ENCODE measurements at regions not wholly inside any gene's neighbourhood (a gene's known extent, or its start where the extent isn't known, plus 50 kb on each side); places are given as distances from the start of the nearest gene placed in this dataset.

DNA sequence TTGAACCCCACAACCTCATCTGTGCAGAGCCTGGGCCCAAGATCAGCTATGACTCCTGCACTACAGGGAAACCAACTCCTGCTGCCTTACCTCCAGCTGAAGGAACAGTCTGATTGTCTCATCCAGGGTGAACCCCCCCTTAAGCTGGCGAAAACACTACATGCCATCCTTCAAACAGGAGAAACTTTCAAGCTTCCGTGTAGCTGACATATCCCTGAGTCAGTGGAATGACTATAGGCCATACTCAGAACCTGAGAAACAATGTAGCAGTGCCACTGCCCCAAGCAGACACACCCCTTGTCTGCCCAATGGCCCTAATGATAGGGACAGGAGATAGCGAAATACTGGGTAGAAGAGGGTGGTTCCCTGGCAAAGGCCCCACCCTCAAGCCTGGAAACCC lies 213.6 kb upstream of the PGRMC2 start:
- DNase-seq (ENCODE audit: low read depth in 2 of 2, low spot score in 1 of 2), result no peak

DNA sequence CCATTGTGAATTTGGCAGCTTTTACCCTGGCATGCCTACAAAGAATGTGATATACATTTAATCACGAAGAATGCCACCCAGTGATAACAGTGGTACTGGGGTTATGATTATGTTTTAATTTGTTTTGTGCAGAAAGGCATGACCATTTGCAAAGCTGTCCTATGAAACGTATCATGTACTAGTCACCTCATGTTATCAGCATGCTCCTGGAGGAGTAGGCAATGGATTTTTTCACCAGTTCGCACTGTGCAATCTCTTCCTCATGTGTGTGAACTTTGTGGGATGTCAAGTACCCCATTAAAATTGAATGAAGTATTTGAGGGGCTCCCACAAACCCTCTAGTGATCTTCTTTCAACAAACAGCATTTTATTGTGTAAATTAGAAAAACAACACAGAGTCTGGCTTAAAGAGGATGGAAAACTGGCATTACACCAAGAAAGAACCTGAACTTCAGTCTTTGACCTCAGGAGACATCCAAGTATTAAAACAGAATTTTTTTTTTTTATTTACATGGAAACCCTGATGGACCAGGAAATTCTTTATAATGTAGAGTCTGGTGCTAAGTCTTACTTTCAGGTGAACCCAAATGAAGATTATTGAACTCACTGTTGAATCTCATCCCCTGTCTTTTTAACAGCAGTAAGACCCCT lies 200.6 kb upstream of the PGRMC2 start:
- no peak for DNase-seq (ENCODE audit: low read depth in 2 of 2, low spot score in 1 of 2)

DNA sequence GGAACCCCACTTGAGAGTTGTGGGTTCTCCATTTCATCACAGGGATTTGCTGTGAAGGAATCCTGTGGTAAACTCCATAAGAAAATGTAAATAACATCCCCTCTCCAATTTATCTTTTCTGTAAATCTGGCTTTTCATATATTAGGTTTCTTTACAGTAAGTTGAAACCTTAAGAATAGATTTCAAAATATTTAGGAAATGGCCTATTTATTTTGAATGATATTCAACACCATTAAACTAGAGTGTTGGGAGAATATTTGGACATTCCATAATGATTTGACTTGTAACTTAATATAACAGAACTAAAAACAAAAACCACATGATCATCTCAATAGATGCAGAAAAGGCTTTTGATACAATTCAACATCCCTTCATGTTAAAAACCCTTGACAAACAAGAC lies 197.3 kb upstream of the PGRMC2 start:
- DNase-seq (ENCODE audit: low read depth in 2 of 2, low spot score in 1 of 2), result no peak

DNA sequence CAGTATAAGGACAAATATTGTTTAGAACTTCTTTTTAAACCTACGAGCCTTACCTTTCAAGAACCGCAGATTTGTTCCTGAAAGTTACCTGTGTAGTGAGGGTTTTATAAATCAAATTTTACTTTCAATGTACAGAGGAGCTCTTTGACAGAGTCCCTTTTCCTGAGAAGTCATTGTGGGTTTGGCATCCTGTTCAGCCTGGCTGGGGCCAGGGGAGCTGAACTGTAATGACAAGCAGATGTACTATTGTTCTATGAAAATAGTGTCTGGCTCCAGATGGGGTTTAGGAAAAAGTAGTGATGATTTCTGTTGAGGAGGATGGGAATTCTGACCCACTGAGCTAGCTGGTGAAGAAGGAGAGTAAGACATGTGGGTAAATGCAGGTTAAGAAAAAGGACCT lies 196.2 kb upstream of the PGRMC2 start:
- DNase-seq (ENCODE audit: low read depth in 2 of 2, low spot score in 1 of 2), result no peak

DNA sequence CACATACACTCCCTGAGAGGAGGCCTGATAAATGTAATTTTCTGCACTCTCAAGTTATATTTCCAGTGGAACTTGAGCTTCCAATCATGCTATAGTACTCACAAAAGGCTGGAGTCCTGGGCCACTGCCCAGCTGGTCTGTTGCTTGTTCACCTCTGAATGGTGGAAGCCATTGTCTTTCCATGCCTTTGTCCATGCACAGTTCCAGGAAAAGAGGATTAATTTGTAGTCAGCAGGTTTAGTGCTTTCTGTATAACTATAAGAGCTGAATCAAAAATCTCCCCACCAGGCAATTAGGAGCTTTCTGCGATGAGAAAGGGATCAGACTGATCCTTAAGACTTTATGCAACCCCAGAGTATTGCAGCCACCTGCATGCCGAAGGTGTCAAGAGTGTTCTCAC lies 195.4 kb upstream of the PGRMC2 start:
- DNase-seq (ENCODE audit: low read depth in 2 of 2, low spot score in 1 of 2), result no peak

DNA sequence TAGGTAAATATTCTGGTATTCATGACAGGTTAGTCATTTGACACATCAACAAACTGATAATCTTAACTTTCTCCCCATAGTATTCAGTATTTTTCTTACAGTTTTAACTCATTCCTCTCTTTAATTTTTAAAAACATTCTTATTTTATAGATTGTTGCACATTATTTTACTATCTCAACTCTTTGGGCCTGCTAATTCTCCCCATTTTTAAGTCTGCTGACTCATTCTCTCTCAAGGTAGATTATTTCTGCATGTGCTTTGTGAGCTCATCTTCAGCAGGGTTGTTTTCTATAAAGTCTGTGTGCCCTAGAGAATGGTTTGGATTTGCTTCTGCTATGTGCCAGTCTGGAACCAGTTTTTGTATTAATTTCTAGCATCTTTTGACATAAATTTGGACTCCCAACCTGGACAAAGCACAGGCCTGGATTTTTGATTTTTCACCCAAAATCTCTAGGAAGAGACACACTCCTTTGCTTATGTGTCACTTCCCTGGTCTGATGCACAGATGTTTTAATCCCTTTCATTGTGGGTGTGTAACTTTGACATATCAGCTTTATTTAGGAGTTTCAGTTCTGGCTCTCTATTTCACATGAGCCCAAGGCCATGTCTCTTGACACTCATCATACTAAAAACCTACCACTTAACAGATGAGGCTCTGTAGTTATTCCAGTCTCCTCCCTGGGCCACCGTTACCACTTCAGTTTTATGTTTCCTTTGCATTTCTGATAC lies 194.3 kb upstream of the PGRMC2 start:
- no peak for DNase-seq (ENCODE audit: low read depth in 2 of 2, low spot score in 1 of 2)

DNA sequence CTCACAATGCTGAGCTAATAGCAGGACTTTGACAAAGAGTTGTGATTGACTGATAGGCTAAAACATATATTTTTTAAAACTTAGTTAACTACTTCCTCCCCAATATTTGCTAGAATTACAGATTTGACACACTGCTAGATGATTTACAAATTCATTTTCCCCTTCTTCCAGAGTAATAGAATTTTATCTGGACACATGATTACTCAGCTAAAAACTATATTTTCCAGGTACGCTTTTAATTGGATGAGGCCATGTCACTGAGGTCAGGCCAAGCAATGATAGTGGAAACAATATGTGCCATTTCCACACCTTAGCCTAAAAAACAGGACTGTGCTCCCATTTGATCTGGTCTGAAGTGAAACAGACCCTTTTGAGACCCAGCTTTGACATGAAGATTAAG lies 193.3 kb upstream of the PGRMC2 start:
- no peak for DNase-seq (ENCODE audit: low read depth in 2 of 2, low spot score in 1 of 2)

DNA sequence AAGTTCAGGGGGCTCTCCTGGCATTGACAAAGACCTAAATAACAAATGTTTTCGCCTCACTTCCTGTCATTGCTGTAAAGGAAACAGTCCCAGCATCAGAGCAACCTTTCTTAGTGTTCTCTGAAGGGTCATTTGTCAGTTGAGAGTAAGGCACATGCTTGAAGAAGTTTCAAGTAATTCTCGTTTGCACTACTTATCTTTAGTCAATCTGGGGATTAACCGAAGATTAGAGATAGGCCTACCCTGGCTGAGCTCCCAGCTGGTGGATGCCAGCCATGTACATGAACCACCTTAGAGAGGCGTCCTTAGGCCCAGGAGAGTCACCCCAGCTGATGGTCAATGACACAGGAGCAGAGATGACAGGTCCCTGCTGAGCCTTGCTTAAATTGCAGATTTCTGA lies 189.9 kb upstream of the PGRMC2 start:
- DNase-seq (ENCODE audit: low read depth in 2 of 2, low spot score in 1 of 2), result no peak

DNA sequence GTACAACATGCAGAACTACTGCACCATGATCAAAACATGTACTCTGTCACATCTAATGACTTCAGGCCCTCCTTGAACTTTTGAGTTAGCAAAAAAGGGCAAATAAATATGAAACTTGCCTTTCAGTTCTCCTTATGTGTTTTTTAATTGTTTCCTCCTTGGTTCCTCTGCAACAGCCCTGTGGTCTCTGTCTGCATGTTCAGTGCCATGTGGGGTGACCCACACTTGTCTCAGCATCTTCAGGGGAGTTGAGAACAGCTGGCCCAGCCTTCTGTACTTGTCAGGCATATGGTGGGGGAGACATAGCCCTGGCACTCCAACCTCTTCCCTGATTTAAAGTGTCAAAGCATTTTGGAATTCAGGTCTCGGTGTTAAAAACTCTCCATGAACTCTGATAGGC lies 188.0 kb upstream of the PGRMC2 start:
- DNase-seq (ENCODE audit: low read depth in 2 of 2, low spot score in 1 of 2), result no peak

DNA sequence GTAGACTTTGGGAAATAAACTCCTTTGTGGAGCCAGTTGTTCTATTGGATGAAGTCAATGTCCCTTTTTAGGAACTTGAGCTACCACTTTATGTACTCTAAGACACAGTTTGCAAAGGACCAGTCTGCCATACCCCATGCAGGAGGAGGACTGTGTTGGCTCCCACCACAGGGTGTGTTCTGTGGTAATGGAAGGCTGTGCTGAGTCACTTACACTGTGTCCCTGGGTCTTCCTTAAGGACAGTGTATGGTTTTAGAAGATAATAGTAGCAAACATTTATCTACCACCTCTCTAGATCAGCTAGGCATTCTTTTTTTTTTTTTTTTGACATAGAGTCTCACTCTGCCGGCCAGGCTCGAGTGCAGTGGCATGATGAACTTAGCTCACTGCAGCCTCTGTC lies 184.0 kb upstream of the PGRMC2 start:
- no peak for DNase-seq (ENCODE audit: low read depth in 2 of 2, low spot score in 1 of 2)

DNA sequence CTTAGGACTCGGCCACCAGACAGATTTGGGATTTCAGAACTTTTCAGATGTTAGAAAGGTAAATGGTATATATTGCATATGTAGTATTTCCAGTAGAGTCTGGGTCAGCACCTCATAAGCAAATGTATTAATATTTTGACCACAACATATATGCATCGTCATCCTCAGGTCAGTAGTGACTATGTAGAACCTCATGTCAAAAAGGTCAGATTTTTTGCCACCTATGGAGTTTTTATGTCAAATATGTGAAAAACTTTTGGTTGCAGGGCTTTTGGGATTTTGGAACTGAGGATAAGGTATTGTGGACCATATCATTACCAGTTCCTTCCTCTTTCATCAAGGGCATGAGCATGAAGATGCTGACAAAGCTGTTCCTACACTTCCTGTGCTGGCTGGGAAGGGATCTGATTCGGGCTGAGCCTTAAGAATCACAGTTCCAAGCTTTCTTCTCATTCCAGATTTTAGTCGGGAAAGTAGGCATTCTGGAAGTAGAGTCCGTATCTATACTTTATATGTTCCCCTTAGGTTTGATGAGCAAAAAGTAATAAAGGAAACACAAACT lies 183.0 kb upstream of the PGRMC2 start:
- DNase-seq (ENCODE audit: low read depth in 2 of 2, low spot score in 1 of 2), result no peak

DNA sequence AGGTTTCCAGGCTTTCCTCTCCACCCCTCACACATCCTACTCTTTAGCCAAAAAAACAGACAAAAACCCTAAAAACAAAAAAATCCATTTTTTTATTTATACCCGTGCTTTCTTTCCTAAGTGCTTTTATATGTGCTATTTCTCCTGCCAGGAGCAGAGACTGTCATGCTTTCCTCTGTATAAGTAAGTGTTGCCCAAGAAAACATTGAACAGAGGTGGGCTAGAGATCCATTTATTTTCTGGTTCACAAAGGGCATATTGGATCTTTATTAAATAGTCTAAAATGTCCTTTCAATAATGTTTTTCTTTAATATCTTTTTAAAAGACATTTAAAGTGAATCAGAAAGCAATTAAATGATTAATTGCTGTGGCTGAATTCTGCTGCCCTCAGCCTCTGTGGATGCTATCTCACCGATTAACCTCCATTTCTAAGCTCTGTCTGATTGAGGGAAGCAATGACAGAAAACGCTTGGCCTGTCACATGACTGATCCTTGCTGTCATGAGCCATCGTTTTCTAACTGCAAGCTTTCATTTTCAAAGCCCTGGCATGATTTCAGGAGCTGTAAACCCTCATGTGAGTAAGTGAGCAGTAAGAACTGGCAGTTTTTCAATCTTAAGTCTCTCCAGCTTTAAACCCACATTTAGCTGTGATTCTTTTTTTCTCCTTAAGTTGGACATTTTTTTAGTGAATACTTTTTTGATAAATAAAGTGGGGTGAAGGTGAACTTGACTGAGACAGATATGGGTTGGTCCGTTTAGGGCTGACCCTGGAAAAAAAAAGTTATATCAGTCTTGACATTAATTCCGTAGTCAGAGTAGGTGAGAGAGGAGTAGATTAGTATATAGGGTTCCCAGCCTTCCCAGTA lies 180.7 kb upstream of the PGRMC2 start:
- DNase-seq (ENCODE audit: low read depth in 2 of 2, low spot score in 1 of 2), result no peak

DNA sequence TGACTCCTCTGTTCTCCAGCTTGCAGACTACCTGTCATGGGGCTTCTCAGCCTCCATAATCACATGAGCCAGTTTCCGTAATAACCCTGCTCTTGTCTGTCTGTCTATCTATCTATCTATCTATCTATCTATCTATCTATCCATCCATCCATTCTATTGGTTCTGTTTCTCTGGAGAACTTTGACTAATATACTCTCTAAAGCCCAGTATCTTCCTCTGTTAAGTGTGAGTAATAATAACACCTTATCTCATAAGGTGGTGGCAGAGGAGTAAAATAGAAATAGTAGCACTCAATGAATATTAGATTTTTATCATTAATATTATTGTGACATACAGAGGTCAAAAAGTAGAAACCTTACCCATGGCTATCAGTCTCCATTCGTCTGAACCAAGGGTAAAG lies 177.9 kb upstream of the PGRMC2 start:
- DNase-seq (ENCODE audit: low read depth in 2 of 2, low spot score in 1 of 2), result no peak

DNA sequence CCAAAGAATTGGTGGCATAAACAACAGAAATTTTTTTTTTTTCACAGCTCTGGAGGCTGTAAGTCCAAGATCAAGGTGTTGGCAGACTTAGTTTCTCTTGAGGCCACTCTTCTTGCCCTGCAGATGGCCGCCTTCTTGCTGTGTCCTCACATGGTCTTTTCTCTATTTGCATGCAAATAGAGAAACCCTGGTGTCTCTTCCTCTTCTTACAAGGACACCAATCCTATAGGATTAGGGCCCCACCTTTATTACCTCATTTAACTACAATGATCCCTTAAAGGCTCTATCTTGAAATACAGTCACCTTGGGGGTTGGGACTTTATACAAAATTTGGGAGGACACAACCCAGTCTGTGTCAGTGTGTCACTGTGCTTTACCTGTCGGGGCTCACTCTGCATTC lies 175.4 kb upstream of the PGRMC2 start:
- no peak for DNase-seq (ENCODE audit: low read depth in 2 of 2, low spot score in 1 of 2)

DNA sequence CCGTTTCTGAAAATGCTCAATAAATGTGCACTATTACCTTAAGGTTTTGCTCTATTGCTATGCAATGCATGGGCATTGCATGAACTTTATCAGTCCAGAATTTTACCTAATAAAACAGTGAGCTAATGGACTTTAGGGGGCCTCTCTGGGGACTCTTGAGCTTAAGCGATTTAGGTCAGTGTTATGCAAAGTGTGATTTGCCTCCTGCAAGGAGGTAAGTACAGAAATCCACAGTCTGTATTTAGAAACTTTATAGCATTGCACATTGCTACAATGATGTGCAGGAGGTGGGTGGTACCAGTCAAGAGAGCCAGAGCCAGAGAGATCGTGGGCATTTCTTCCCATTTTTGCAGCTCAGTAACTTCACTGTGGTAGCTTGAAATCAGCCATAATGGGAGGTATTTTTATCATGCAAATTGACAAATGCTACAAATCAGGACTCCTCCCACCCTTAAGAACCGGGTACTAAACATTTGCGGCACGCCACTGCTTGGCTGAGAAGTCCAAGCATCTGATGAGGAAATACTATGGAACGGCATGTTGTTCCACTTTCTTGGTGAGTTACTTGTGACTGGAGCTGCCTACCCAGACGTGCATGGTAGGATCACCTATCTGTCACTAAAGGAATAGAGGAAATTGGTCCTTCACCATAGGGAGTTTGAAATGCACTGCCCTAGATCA lies 174.6 kb upstream of the PGRMC2 start:
- DNase-seq (ENCODE audit: low read depth in 2 of 2, low spot score in 1 of 2), result no peak

DNA sequence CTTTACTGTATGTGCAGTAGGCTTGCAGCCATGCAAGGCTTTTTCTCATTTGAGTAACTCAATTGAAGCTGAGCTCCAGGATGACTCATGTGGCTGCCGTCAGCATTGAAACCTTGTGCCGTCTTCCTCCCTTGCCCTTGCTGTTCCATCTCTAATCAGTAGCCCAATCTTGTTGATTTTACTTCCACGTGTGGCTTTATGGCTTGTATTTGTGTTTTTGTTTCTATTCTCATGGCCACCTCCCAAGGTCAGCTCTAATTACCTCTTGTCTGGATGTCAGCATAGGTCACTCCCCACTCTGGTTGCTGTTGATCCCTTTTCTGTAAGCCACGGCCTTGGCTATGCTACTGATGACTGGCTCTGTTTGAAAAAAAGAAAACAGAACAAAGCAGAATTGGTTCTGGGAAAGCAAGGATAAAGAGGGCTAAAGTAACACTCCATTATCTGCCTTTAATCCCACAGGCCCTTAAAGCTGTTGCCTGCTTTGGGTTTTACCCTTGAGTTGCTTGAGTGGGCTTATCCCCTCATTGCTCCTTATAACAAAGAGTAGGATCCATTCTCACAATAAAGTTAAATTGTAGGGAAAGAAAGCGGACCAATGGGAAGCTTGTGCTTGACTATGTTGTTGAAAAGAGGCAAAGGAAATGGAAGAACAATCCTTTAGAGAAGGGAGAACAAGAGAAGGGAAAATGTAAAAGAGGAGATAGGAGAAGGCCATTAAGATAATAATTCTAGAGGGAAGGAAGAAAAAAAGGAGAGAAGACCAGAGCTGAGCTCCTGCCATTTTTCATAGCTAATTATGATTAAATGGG lies 173.9 kb upstream of the PGRMC2 start:
- no peak for DNase-seq (ENCODE audit: low read depth in 2 of 2, low spot score in 1 of 2)

DNA sequence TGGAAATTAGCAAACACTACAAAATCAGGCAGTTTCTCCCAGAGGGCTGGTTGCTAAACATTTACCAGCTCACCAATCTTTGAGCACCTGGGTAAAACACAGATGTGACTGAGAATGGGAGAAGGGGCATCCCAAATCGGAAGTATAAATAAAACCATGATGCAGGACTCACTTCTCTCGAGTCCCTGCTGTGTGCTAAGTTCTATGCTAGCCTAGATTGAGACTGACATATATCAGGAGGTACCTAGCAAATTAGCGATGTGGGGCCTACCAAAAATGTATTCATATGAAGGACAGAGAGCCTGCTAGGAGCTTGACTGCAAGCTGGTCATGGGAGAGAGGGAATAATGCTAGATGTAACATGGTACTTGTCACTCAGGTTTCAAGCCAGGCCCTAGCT lies 171.9 kb upstream of the PGRMC2 start:
- DNase-seq (ENCODE audit: low read depth in 2 of 2, low spot score in 1 of 2), result no peak

DNA sequence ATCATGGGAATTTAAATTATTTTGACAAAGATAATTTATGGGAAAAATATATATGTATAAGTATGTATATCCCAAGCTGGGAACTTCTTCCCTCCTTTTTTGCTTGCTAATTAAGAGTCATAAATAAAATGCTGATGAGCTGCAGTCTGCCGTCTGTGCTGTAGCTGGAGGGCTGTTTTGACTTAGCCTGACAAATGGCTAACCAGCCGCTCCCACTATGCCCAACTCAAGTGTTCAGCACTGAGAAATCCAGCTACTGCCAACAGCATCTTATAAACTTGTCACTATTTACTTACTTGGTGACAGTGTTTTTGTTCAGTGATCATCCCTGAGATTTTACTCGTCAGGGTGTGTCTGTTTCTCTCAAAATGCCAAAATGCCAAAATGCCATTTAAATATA lies 171.2 kb upstream of the PGRMC2 start:
- DNase-seq (ENCODE audit: low read depth in 2 of 2, low spot score in 1 of 2), result no peak

DNA sequence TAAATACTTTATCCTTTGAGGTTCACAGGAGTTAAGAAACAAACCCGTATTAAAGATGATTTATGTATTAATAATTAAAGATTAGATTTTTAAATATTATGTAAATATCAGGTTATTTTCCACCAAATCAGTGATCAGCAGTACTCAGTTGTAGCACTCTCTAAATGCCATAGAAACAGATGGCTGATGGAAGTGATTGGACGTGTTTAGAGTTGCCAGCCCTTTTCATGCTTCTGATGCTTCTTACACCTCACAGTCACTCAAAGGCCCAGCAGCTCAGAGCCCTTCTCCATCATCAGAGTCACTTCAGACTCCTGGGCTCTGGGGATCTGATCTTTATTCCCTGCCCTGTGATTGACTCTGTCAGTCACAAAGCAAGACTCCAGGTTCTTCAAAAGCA lies 170.1 kb upstream of the PGRMC2 start:
- DNase-seq (ENCODE audit: low read depth in 2 of 2, low spot score in 1 of 2), result no peak

DNA sequence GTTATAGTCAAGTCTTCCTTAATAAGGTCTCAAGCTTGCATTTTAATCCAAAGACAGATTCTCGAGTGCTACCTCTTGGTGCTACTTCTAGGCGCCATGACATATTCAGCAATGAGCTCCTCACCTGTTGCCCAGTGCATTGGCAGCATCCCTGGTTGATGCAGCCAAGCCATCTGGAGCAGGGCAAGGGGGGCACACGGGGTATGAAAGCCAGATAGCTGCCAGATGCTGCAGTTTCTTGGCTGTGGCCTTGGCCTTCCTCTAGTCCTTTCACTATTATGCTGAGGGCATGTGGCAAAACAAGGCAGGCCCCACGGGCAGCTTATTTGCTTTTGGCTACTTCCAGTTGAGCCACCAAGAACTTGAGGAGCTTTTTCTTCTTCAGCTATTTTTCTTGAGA lies 168.6 kb upstream of the PGRMC2 start:
- no peak for DNase-seq (ENCODE audit: low read depth in 2 of 2, low spot score in 1 of 2)

DNA sequence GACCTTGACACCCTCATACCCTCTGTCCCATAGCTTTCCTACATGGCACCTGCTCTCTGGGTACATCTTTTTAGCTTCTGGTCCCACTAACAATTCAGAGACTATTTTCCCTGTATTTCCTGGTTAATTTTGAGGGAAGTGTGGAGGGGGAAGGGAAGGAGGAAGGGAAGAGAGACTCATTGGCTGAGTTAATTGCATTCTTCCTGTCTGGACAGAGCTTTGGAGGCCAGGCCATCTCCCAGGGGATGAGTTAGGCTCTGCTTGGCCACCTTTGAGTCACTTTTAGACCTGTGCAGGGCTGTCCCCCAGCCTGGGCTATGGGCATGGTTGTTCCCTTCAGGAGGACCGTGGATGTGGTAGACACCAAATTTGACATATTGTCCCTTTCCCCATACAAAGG lies 167.9 kb upstream of the PGRMC2 start:
- DNase-seq (ENCODE audit: low read depth in 2 of 2, low spot score in 1 of 2), result no peak

All from stimulated activated CD8-positive, alpha-beta memory T cell treated with anti-CD3 and anti-CD28 coated beads, Interleukin-4, amount 100 ng/mL, for 4 hours (primary cell).